ENCODE measurements at regions not wholly inside any gene's neighbourhood (a gene's known extent, or its start where the extent isn't known, plus 50 kb on each side); places are given as distances from the start of the nearest gene placed in this dataset.

GRCh38 chr1:222256058-222256457, 291.8 kb downstream of the HHIPL2 start:
- H3K4me2 ChIP-seq (ENCODE audit: low read depth, low read length, poor library complexity, severe bottlenecking), result no peak overlapping the region
- H3K9ac ChIP-seq (ENCODE audit: low read depth, low read length, poor library complexity, severe bottlenecking), result no peak overlapping the region
- no peaks in the 10 kb centered on the region for H3K79me2 ChIP-seq (ENCODE audit: insufficient read depth, low read length)
- H3K36me3 ChIP-seq (ENCODE audit: insufficient read depth, low read length), result no peaks in the 10 kb centered on the region
- H3F3A ChIP-seq (ENCODE audit: low read depth), result no peaks in the 10 kb centered on the region
- H3K4me3 ChIP-seq (ENCODE audit: low read length, poor library complexity, severe bottlenecking), result no peak overlapping the region
- no peaks in the 10 kb centered on the region for H3K9me2 ChIP-seq (replicated peaks; ENCODE audit: low read depth, low read length)
- TF ChIP-seq EZH2phosphoT487 (IDR thresholded peaks at IDR 0.05; ENCODE audit: borderline replicate concordance), result no peak
- no peak for TF ChIP-seq CTCF (conservative IDR thresholded peaks at IDR 0.05; ENCODE audit: low read length)
- H3K9me3 ChIP-seq (ENCODE audit: insufficient read depth, low read depth, low read length), result no peaks in the 10 kb centered on the region
- no peak overlapping the region for H2AFZ ChIP-seq (ENCODE audit: low read length)
- no peaks in the 10 kb centered on the region for H4K20me1 ChIP-seq (ENCODE audit: insufficient read depth, low read length, poor library complexity, severe bottlenecking)
- H3K4me1 ChIP-seq (ENCODE audit: insufficient read depth, low read length, poor library complexity, severe bottlenecking), result no peaks in the 10 kb centered on the region
- no peaks in the 10 kb centered on the region for H3K27me3 ChIP-seq (ENCODE audit: insufficient read depth, low read length, poor library complexity, severe bottlenecking)

GRCh38 chr1:222252788-222253187, 295.1 kb downstream of the HHIPL2 start:
- TF ChIP-seq CTCF (conservative IDR thresholded peaks at IDR 0.05; ENCODE audit: low read length), result no peak
- no peak for TF ChIP-seq EZH2phosphoT487 (IDR thresholded peaks at IDR 0.05; ENCODE audit: borderline replicate concordance)
- H3K4me2 ChIP-seq (ENCODE audit: low read depth, low read length, poor library complexity, severe bottlenecking), result no peak overlapping the region
- no peaks in the 10 kb centered on the region for H3K79me2 ChIP-seq (ENCODE audit: insufficient read depth, low read length)

GRCh38 chr1:222251847-222252246, 296.1 kb downstream of the HHIPL2 start:
- Histone ChIP-seq H4K20me1 (ENCODE audit: insufficient read depth, low read length, poor library complexity, severe bottlenecking) (no peaks in the 10 kb centered on the region), H3K27me3 (ENCODE audit: insufficient read depth, low read length, poor library complexity, severe bottlenecking) (no peaks in the 10 kb centered on the region), H3K9ac (ENCODE audit: low read depth, low read length, poor library complexity, severe bottlenecking) (no peak overlapping the region), H3K4me1 (ENCODE audit: insufficient read depth, low read length, poor library complexity, severe bottlenecking) (peaks cover 11% of the 10 kb centered on the region), H3K36me3 (ENCODE audit: insufficient read depth, low read length) (no peaks in the 10 kb centered on the region), H3K4me3 (ENCODE audit: low read length, poor library complexity, severe bottlenecking) (no peak overlapping the region), H3K4me2 (ENCODE audit: low read depth, low read length, poor library complexity, severe bottlenecking) (no peak overlapping the region), H3K79me2 (ENCODE audit: insufficient read depth, low read length) (no peaks in the 10 kb centered on the region), H3K9me3 (ENCODE audit: insufficient read depth, low read depth, low read length) (no peaks in the 10 kb centered on the region), H2AFZ (ENCODE audit: low read length) (no peak overlapping the region), H3K9me2 (replicated peaks; ENCODE audit: low read depth, low read length) (no peaks in the 10 kb centered on the region), H3F3A (ENCODE audit: low read depth) (no peaks in the 10 kb centered on the region)
- TF ChIP-seq CTCF (conservative IDR thresholded peaks at IDR 0.05; ENCODE audit: low read length) (no peak), EZH2phosphoT487 (IDR thresholded peaks at IDR 0.05; ENCODE audit: borderline replicate concordance) (no peak)

More at GRCh38 chr1:222252788-222253187, 295.1 kb downstream of the HHIPL2 start:
- Histone ChIP-seq H3K27me3 (ENCODE audit: insufficient read depth, low read length, poor library complexity, severe bottlenecking) (no peaks in the 10 kb centered on the region), H3K9me3 (ENCODE audit: insufficient read depth, low read depth, low read length) (no peaks in the 10 kb centered on the region), H3K4me1 (ENCODE audit: insufficient read depth, low read length, poor library complexity, severe bottlenecking) (peaks cover 7% of the 10 kb centered on the region), H3K4me3 (ENCODE audit: low read length, poor library complexity, severe bottlenecking) (no peak overlapping the region), H3K9ac (ENCODE audit: low read depth, low read length, poor library complexity, severe bottlenecking) (no peak overlapping the region), H2AFZ (ENCODE audit: low read length) (no peak overlapping the region), H3F3A (ENCODE audit: low read depth) (no peaks in the 10 kb centered on the region), H3K9me2 (replicated peaks; ENCODE audit: low read depth, low read length) (no peaks in the 10 kb centered on the region), H3K36me3 (ENCODE audit: insufficient read depth, low read length) (no peaks in the 10 kb centered on the region), H4K20me1 (ENCODE audit: insufficient read depth, low read length, poor library complexity, severe bottlenecking) (no peaks in the 10 kb centered on the region)
